Transverse colon (tissue), 4 donors: ENCODE measurements at regions not wholly inside any gene's neighbourhood (a gene's known extent, or its start where the extent isn't known, plus 50 kb on each side); places are given as distances from the start of the nearest gene placed in this dataset.

Experiments
- DNase-seq: peaks from one replicate; pipeline ENCODE4 v3.0.0-alpha.2; 2019
- H3K27ac ChIP-seq, 4 donors: fragments of 200-600 bp; sonication (generic); 2 replicates each; pipeline ENCODE4 v1.5.1; 2016 to 2018; ENCODE audit warnings: inconsistent platforms in 4 of 4
- H3K27me3 ChIP-seq: fragments of 200-600 bp; sonication (generic); 2 replicates; pipeline ENCODE4 v1.5.1; 2017; ENCODE audit warnings: inconsistent platforms
- H3K36me3 ChIP-seq, 4 donors: fragments of 200-600 bp; sonication (generic); 2 replicates each; pipeline ENCODE4 v1.5.1; 2017 to 2019; ENCODE audit warnings: inconsistent platforms in 4 of 4
- H3K4me1 ChIP-seq, 4 donors: fragments of 200-600 bp; sonication (generic); 2 replicates each; pipeline ENCODE4 v1.5.1; 2017 to 2020; ENCODE audit warnings: inconsistent platforms in 4 of 4
- H3K4me3 ChIP-seq, 4 donors: fragments of 200-600 bp; sonication (generic); 1 replicate in 1 of 4; 2 replicates in 3 of 4; pipeline versions ENCODE4 v1.5.1 to v1.6.1; 2017 to 2019; ENCODE audit warnings: inconsistent platforms in 4 of 4
- H3K9me3 ChIP-seq, 2 donors: fragments of 200-600 bp; sonication (generic); 2 replicates each; pipeline ENCODE4 v1.5.1; 2017 to 2019; ENCODE audit warnings: inconsistent platforms in 2 of 2
- CTCF ChIP-seq, 5 experiments: fragments of 200-600 bp in 3 of 5; fragments of 450-650 bp in 2 of 5; sonication (generic) in 3 of 5; IDR thresholded peaks; 1 replicate in 2 of 5; 2 replicates in 3 of 5; pipeline ENCODE4 v1.5.1; 2016 to 2017; ENCODE audit warnings: antibody characterized with exemption in 5 of 5, inconsistent platforms in 3 of 5, mild to moderate bottlenecking in 2 of 5, moderate library complexity in 1 of 5
- EP300 ChIP-seq: sonication (generic); formaldehyde crosslinking; IDR thresholded peaks from one replicate; pipeline ENCODE4 v1.6.1; 2017; ENCODE audit warnings: antibody characterized with exemption, low read depth
- POLR2A ChIP-seq: fragments of 450-650 bp; IDR thresholded peaks from one replicate; pipeline ENCODE4 v1.6.1; 2016; ENCODE audit warnings: antibody characterized with exemption, mild to moderate bottlenecking, moderate library complexity
- POLR2AphosphoS5 ChIP-seq, 3 donors: sonication (generic); formaldehyde crosslinking; IDR thresholded peaks; one replicate each; pipeline ENCODE4 v1.6.1; 2016; ENCODE audit warnings: antibody characterized with exemption in 3 of 3
- WGBS, 2 donors: methylation state at CpG; one replicate each; pipeline ENCODE4 v1.1.5; 2018; ENCODE audit warnings: low coverage in 1 of 2; 5-methylcytosine and 5-hydroxymethylcytosine counted together
- in situ Hi-C, 4 donors: fragments of 200-750 bp; cut with MboI; loops; one replicate each; pipeline versions ENCODE4 v1.15.0 to v1.15.1; 2017; ENCODE audit warnings: low sequenced_read_pairs in 3 of 4, low pct_ligation_motif_present in 1 of 4, low pct_unique_long_range_greater_than_20kb in 1 of 4
- intact Hi-C: fragments of 100-400 bp; cut with DNase I; formaldehyde crosslinking; loops from one replicate; pipeline ENCODE4 v1.15.1; 2023; ENCODE audit warnings: low total_unique reads

GRCh38 chr7:155398944-155399343 is 59.0 kb upstream of the EN2 start:
- Histone ChIP-seq H3K9me3 (no peaks in the 10 kb centered on the region), H3K4me3 (no peak overlapping the region), H3K36me3 (no peaks in the 10 kb centered on the region), H3K4me1 (no peaks in the 10 kb centered on the region), H3K27me3 (peaks cover 35% of the 10 kb centered on the region), H3K27ac (no peak overlapping the region)
- TF ChIP-seq CTCF (IDR thresholded peaks at IDR 0.05) (no peak), POLR2A (no peak), POLR2AphosphoS5 (IDR thresholded peaks at IDR 0.05) (no peak)
- in situ Hi-C loops (loop anchor here in 3 of 4 donors (25.0 kb wide), 1 partner anchor 363 kb away; no protein-coding TSS in a partner anchor), intact Hi-C loops (no loop called here)
- 64% methylated on average over 14 of the region's 14 CpGs; no CpG with 5 or more reads in 1 of the 2 donors for WGBS, 2 donors
- no peak for DNase-seq

- H3K4me3 ChIP-seq = no peak overlapping the region
- DNase-seq = no peak
- intact Hi-C loops = no loop called here
- H3K27ac ChIP-seq = no peak overlapping the region
- in situ Hi-C loops = loop anchor here in 3 of 4 donors (25.0 kb wide), 1 partner anchor 363 kb away; no protein-coding TSS in a partner anchor
- H3K4me1 ChIP-seq = no peaks in the 10 kb centered on the region
- peaks cover 42% of the 10 kb centered on the region for H3K27me3 ChIP-seq
- 82 to 86% methylated on average over 1 to 14 of the region's 14 CpGs for WGBS, 2 donors
- TF ChIP-seq POLR2AphosphoS5 (IDR thresholded peaks at IDR 0.05) (no peak), CTCF (IDR thresholded peaks at IDR 0.05) (no peak), POLR2A (no peak), EP300 (no peak)
- H3K9me3 ChIP-seq = no peaks in the 10 kb centered on the region
- no peaks in the 10 kb centered on the region for H3K36me3 ChIP-seq
Measured at GRCh38 chr7:155399577-155399976, 58.4 kb upstream of the EN2 start.

- intact Hi-C loops = no loop called here
- H3K27me3 ChIP-seq = peaks cover 52% of the 10 kb centered on the region
- TF ChIP-seq CTCF (IDR thresholded peaks at IDR 0.05) (no peak), POLR2AphosphoS5 (IDR thresholded peaks at IDR 0.05) (no peak), EP300 (no peak), POLR2A (no peak)
Measured at GRCh38 chr7:155401231-155401630, 56.7 kb upstream of the EN2 start.

GRCh38 chr7:155401884-155402283 is 56.0 kb upstream of the EN2 start:
- Histone ChIP-seq H3K36me3 (no peaks in the 10 kb centered on the region), H3K4me3 (no peak overlapping the region), H3K27ac (no peak overlapping the region), H3K4me1 (no peaks in the 10 kb centered on the region), H3K27me3 (peaks cover 55% of the 10 kb centered on the region), H3K9me3 (no peaks in the 10 kb centered on the region)
- no peak for TF ChIP-seq POLR2A
- TF ChIP-seq POLR2AphosphoS5 (IDR thresholded peaks at IDR 0.05) = no peak
- no peak for TF ChIP-seq CTCF (IDR thresholded peaks at IDR 0.05)
- TF ChIP-seq EP300 = no peak
- intact Hi-C loops (no loop called here), in situ Hi-C loops (no loop called here)
- no peak for DNase-seq
- 49 to 57% methylated on average over 3 to 6 of the region's 6 CpGs for WGBS, 2 donors

More at GRCh38 chr7:155401231-155401630, 56.7 kb upstream of the EN2 start:
- no peaks in the 10 kb centered on the region for H3K9me3 ChIP-seq
- DNase-seq = no peak
- in situ Hi-C loops = no loop called here
- H3K4me3 ChIP-seq = no peak overlapping the region
- H3K4me1 ChIP-seq = no peaks in the 10 kb centered on the region
- H3K36me3 ChIP-seq = no peaks in the 10 kb centered on the region
- 51 to 87% methylated on average over 3 to 8 of the region's 8 CpGs for WGBS, 2 donors
- no peak overlapping the region for H3K27ac ChIP-seq
